Suppressor macrophage treated with lipopolysaccharide for 1 hour (primary cell): ENCODE measurements at regions not wholly inside any gene's neighbourhood (a gene's known extent, or its start where the extent isn't known, plus 50 kb on each side); places are given as distances from the start of the nearest gene placed in this dataset.
"Not testable (repeated sequence)": the region's sequence is repeated elsewhere in the genome, so short reads cannot be mapped to it uniquely, and the experiment has no call there.

Experiments used
- DNase-seq, 3 donors: peaks; one replicate each; pipeline ENCODE4 v3.0.0-alpha.2; 2020 to 2022

DNA sequence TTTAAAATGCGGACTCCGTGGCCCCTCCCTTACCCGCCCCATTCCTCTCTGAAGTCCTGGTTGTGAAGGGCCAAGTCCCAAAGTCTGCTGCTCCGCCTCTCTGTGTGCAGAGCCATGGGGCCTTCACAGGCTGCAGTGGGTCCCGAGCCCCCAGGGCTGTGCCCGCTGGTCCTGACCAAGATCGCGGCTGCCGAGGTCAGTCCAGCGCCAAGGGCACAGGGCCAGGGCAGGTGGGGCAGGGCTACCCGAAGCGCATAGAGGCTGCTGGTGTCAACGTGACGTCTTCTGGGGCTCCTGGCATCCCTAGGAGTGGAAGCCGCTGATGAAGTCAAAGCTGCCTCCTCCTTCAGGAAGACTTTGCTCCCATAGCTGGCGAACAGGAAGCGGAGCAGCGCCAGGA lies 858.8 kb downstream of the TUBA3C start:
- DNase-seq: not testable (repeated sequence)

DNA sequence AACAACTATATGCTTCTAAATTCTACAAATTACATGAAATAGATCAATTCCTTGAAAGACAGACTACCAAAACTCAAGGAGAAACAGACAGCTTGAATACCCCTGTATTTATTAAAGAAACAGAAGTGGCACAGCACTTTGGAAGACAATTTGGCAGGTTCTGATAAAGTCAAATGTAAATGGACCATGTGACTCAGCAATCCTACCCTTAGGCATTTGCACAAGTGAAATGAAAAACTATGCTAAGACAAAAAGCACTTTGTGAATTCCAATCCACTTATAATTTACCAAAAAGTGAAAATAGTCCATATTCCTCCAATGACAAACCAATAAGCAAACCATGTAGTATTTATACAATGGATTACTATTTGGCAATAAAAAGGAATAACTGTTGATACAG lies 862.0 kb downstream of the TUBA3C start:
- not testable (repeated sequence) for DNase-seq

DNA sequence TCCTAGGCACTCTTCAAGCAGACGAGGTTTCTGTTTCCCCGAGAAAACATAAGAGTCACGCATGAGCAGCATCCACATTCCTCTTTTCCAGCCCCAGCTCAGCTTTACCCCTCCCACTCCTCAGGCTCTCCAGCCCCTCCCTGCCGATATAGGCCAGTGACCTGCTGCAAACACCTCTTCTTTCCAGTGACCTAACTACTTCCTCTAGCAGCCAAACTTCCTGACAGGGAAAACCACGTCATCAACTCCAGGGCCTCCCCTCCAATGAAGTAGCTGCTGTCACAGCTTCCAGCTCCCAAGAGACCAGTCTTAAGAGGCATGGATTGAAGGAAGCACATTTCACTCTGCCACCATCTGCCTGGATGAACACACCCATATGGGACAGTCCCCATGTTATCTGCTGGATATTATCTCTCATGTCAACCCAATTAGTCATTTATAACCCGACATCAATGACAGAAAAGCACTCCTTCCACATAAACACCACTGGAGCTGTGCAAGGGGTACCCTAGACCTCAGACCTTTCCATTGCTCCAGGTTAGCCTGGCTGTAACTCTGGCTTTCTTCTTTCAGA lies 878.3 kb downstream of the TUBA3C start:
- not testable (repeated sequence) for DNase-seq

DNA sequence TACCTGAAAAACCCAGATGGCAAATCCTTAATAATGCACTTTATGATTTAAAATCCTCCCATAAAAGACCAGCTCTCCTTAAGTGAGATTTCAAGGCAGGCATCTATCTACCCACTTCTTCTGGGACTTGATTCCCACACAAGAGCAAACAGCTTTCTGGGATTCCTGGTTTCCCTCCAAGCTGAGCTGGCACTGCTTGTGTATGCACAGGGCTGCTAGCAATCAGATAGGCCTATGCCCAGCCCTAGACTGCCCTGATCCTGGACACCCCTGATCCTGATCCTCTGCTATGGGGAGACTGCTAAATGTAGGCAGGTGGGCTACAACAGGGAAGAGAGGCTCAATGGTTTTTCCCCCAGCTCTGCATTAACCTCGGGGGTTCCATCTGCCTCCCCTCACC lies 880.7 kb downstream of the TUBA3C start:
- DNase-seq: not testable (repeated sequence)

DNA sequence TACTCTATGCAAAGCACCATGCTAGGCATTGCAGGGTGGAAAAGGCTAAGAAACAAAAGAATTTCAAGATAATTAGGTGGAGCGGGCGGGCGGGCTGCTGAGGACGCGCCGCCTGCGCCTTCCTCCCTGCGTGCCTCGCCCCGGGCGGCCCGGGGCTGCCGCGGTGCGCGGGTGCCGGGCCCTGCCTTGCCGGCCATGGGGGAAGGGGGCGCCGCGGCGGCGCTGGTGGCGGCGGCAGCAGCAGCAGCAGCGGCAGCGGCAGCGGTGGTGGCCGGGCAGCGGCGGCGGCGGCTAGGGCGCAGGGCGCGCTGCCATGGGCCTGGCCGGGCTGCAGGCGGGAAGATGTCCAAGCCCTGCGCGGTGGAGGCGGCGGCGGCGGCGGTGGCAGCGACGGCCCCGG lies 884.3 kb downstream of the TUBA3C start:
- not testable (repeated sequence) for DNase-seq

DNA sequence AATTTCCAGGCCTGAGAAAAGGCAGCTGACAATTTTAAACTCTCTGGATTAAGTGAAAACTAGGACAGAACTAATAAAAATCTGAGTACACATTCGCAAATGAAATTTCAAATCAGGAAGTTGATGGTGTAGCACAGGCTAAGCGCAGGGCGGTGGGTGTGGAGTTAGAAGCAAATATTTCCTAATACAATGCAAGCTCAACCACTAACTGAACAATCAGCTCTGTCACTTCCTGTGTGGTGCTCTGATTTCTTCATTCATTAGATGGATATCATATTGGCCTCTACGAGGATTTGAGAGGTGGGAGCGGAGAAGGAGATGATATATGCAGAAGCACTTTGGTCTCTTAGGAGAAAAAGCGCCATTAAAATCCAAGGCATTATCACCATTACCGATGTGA lies 885.0 kb downstream of the TUBA3C start:
- not testable (repeated sequence) for DNase-seq

DNA sequence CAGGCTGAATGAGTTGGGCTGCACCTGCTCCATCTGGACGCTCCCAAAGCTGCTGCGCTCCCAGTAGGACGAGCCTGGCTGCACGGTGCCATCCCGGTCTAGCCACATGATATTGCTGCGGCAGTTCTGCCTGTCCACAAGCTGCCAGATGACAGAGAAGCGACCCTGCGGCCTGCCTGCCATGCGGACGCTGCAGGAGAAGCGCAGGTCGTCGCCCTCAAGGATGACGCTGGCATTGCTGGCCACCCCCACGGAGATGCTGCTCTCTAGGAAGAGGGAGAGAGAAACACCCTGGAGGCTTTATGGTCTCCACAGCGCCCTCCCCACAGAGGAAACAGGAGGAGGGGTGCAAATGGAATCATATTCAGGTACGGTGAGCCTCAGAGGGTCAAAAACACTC lies 887.3 kb downstream of the TUBA3C start:
- not testable (repeated sequence) for DNase-seq

DNA sequence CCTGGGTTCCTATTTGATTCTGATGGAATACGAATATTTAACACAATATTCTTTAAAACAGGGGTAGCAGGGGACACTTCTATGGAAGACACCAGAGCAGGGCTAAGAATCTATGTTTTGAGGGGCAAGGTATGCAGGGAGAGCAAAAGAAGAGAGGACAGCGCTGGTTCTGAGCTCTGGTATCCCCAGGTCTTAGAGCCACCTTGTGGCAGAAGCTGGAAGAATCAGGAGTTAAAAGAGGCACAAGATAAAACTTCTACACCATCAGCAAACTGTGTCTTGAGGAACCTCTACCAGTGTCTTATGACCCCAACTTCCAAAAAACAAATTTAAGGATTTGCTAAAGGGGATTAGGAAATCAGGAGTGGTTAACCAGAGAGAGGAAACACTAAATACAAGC lies 894.8 kb downstream of the TUBA3C start:
- DNase-seq: not testable (repeated sequence)

DNA sequence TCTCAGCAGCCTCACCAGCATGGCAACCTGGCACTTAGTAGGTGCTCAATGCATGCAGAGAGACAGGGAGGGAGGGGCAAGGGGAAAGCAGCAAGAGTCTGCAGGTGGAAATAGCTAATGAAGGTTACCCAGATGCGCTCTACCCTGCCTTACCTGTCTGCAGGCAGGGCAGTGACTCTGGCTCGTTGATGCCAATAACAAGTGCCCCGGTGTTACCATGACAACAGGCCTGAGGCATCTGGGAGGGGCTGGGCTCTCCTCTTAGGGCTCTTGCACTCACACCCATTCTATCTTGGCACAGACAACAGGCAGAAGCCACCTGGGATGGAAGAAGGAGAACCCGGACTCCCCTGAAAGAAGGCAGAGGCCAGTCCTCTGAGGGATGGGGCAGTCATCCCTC lies 896.0 kb downstream of the TUBA3C start:
- DNase-seq: not testable (repeated sequence)

DNA sequence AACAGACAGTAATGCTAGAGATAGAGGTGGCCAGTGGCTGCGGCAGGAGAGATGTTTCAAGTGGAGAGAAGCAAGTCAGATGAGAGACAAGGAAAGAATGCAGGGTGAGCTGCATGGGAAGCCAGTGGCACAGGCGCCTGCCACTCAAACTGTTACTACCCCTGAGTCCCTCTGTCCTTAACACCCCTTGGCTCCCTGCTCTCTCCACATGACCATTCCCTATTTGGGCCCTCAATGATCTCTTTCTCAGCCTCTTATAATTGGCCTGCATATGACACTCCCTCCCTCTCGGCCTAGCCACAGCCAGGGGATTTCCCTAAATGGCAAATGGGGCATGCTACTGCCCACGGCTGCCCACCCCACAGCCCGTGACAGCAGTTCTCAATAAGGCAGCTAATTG lies 897.6 kb downstream of the TUBA3C start:
- DNase-seq: not testable (repeated sequence)

DNA sequence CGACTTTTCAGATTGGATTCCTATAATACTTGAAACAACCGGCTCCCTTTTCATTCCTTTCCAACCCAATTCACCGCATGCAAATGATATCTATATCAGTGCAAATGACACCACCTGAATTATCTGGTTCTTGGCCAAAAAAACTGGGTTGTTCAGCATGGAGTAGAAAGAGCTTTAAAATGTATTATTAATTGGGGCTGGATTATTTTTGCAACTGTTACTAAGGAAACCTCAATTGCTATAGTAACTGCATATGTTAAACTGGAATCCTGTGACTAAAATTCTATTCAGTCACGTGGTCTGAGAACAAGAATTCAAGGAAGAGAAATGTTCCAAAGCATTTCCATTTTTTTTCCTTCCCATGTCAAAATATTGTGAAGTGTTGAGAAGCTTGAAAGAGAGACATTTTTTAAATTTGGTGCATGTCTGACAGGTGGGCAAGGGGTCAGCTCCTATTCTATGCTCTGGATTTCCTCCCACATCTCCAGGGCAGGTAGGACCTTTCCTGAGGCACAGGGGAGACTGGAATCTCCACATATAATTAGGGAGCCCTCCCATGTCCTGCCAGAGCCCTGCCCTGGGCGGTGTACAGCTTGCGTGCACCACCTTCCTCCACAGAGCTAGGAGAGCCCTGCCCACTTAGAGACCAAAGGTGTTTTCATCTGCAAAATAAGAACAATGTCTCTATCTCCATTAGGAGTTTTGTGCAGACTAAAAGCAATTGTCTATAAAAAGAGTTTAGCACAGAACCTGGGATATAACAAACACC lies 899.6 kb downstream of the TUBA3C start:
- DNase-seq: not testable (repeated sequence)

DNA sequence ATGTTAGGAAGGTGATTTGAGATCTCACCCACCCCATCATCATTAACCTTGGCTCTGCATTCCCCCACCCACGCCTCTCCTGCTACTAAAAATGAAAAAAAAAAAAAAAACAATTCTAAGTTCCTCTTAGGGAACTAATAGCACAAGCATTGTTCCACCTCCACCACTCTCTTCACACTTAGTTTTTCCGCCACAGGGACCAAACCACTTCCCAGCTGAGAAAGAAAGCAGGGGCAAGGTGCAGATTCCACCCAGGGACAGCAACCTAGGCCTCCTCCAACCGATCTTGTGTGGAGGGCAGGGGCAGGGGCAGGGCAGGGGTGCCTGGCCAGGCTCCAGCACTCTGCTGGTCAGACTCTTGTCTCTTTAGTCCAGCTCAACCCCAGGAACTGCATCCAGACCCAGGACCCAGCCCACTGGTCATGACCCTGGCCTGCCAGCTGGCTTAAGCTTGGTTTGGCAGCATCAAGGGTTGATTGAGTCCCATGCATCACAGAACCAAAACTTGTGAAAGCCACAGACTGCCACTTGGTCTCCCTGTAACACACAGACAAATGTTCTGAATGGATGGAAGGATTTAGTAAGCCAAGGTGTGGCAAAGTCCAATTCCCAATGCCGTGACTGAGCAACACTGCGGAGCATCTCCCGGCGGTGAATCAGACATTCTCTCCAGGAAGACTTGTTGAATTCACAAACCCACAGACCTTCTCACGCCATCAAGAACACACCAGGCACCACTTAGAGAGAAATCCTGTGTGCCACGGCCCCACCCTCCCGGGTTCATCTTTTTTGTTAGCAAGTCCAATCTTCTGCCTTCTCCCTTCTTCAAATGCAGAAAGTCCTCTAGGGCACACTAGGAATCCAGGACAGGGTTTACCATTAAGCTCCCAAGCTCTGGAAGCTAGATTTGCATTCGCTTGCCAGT lies 900.5 kb downstream of the TUBA3C start:
- not testable (repeated sequence) for DNase-seq

DNA sequence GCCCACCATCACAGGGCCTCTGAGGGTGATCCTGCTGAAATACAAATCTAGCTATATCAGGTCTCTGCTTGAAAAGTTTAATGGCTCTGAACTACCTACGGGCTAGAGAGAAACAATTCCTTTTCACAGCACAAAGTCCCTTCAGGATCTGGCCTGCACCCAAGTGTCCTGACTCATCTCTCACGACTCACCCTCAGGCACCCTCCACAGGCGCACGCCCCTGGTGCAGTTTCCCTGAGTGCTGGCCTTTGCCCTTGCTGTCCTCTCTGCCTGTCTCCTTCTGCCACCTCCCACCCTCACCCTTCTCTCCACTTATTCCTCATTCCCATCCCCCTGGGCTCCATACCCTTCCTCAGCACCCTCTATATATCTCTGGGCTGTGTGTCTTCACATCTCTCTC lies 901.7 kb downstream of the TUBA3C start:
- DNase-seq: not testable (repeated sequence)

DNA sequence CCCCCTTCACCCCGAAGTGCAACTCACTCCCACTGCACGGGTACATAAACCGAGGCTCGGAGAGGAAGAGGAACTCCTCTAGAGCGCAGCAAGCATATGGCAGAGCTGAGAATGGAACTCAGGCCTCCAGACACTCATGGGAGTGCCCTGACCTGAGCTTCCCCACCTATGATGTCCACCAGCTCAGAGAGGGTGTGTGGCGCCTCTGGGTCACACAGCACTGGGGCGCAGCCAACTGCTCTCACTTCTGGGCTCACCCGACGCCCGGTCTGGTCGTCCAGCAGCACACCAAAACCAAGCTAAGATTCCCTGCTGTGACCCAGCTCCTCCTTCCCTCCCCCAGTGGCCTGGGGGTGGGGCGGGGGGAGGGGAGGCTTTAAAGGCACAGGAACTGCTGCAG lies 904.3 kb downstream of the TUBA3C start:
- DNase-seq: not testable (repeated sequence)

DNA sequence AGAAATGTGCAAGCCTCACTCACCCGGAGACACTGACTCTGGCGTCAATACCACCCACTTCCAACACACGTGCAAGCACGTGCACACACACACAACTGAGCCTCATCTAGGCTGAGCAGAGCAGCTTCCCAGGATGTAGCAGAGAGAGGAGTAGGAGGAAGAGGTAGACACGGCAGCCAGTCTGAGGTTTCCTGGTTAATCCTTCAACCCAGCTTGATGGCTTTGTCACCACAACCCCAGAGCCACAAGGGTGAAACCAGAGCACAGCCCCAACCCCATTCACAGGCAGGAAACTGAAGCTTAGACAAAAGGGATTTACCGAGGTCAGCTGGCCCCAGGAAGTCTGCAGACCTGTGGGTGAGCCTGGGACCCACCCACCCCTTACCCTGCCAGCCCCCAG lies 905.3 kb downstream of the TUBA3C start:
- DNase-seq: not testable (repeated sequence)

DNA sequence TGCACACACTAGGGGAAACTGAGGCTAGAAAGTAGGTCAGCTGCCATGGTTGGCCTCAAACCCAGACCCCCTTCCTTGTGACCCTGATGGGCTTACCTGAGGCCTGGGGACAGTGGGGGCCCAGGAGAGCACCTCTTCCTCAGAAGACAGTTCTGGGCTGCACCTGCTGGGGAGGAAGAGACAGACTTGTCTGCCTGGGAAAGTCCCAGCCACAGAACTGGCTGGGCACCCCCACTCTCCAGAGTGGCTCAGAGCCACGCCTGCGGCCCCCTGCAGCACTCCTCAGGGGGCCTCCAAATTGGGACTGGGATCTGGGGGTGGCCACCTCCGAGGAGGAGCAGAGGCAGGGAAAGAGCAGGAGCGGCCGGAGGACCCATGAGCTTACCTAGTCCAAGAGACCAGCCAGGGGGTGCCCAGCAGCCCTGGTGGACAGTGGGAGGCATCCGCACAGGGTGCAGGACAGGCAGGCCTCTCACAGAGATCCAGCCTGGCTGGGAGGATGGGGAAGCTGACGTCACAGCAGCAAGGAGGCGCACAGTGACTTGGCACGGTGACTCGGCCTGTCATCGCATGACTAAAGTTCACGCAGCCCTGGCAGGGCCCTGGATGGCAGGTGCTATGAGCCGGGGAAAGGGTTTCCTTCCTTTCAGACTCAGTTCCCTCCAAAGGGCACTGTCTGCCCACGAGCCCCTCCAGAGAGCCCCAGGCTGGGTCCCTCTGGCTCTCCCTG lies 907.7 kb downstream of the TUBA3C start:
- not testable (repeated sequence) for DNase-seq

DNA sequence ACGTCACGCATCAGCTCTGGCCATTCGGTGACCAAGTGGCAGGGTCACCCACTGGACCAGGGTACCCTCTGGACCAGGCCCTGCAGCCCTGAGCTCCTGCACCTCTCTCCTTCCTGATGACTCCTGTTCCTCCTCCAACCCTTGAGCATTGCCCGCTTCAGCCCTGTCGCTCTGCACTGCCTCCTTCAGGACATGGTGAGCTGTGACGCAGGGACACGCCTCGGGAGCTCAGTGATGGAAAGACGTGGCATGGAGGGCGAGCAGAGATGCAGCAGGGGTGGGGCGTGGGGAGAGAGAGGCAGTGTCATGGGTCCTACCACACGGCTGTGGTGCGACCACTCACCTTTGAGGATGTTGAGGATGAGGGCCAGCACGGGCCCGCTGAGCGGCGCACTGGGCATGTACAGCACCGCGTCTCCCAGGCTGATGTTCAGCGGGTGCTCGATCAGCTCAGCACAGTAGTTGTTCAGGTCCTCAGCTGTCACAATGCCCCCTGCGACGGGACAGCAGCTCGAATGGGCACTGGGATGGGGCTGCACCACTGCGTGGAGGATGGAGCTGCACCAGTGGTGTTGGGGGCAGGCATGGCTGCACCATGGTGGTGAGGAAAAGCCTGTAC lies 922.7 kb downstream of the TUBA3C start:
- DNase-seq: not testable (repeated sequence)

DNA sequence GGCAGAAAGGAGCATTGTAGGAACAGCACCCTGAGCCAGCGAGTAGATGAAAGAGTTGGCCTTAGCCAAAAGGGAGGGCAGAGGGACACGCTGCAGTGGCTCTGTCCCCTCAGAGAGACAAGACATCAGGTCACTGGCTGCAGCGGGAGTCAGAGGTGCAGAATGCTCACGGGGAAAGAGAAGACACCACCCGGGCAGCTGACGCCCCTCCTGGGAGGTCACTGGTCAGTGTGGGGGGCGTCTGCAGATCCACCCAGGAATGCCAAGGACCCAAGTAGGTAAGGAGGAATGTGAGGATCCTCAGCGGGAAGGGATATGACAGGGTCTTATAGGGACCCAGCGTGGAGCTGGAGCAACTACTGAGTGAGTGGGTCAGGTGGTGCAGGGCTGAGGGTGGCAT lies 923.9 kb downstream of the TUBA3C start:
- DNase-seq: not testable (repeated sequence)

DNA sequence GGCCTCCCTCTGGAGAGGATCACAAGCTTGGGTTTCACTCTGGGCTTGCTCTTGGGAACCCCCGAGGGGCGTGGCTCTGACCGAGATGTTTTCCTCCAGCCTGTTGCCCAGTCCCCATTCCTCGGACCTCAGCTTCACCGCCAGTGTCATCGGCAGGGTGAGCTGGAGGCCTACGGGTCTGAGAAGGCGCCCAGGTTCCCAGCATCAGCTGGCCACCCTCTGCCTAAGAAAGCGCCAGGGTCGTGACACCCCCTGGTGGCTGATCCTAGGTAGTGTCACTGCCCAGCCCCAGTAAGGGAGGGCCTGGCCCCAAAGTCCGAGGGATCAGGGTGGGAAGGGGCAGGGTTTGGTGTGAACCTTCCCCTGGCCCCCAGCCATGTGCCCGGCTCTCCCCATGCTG lies 928.8 kb downstream of the TUBA3C start:
- not testable (repeated sequence) for DNase-seq

DNA sequence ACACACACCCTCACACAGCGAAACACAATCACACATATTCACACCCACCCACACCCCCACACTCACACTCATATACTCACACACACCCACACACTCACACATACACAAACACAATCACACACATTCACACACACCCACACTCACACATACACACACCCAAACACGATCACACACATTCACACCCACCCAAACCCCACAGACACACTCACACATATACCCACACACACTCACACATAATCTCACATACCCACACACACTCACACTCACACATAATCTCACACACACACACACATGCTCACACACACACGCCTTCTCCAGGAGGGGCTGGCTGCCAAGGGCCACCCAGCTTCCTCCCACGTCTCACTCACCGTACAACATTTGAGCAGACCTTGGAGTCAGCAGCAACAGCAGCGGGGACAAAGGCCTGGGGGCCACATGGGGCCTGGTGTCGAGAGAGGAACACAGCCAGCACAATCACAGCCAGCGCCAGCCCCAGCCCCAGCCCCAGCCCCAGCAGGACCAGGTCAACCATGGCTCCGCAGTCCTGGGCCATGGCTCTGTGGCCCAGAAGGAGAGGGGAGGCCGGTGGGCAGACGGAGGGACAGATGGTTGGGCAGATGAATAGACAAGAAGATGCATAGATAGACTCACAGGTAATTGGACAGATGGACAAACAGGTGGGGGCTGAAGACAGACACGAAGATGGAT lies 932.9 kb downstream of the TUBA3C start:
- not testable (repeated sequence) for DNase-seq

DNA sequence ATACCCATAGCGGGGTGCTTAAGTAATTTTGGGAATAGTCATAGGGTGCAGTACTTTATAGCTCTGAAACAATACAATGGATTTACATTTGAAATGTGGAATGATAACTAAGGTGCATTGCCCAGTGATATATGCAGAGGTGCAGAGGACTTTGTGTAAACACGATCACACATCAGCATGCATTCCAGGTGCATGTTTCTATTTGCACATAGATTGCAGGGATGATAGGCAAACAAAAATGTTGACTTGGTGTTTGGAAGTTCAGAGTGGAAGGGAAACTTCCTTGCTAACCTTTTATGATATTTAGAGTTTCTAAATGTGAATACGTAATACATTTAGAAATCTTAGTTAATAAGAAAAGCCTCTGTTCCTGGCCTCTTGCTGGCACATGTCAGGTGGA lies 941.5 kb downstream of the TUBA3C start:
- not testable (repeated sequence) for DNase-seq

DNA sequence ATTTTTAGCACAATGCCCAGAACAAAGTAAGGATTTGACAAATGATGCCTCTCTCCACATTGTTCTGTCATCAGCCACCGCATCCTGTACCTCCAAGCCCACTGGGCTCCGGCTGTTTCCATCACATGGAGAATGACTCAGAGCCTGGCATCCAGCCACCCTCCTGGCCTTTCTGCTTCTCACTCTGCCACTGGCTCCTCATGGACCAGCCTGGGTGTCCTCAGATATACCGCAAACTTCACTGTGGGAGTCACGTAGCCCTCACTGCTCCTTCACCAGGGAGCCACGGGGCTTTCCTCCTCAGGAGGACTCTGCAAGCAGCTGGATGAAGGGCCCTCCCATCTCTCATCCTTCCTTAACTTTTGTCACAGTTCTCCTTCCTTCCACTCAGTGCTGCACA lies 943.0 kb downstream of the TUBA3C start:
- DNase-seq: not testable (repeated sequence)
